SK-N-SH (cell line): ENCODE measurements at regions not wholly inside any gene's neighbourhood (a gene's known extent, or its start where the extent isn't known, plus 50 kb on each side); places are given as distances from the start of the nearest gene placed in this dataset.

Experiments used
- CTCF ChIA-PET: fragments of 300-600, 350-600 bp; formaldehyde crosslinking; extraction: SDS; loops from one replicate; lab custom pipeline; 2021; lab: Yijun Ruan, JAX
- POLR2A ChIA-PET: fragments of 350-600 bp; sonication (Branson Sonifier 250); formaldehyde crosslinking; extraction: SDS; loops from one replicate; lab custom pipeline; 2020; ENCODE audit warnings: antibody characterized with exemption, inconsistent platforms; lab: Yijun Ruan, JAX
- DNase-seq: peaks from one replicate; pipeline ENCODE4 v3.0.0; 2012
- H2AFZ ChIP-seq: fragments of 200-600 bp; sonication (generic); 2 replicates; pipeline ENCODE4 v1.8.1; 2016; ENCODE audit warnings: antibody characterized with exemption, mild to moderate bottlenecking, low read depth
- H3F3A ChIP-seq: fragments of 200-600 bp; sonication (generic); replicated peaks from 2 replicates; pipeline ENCODE3; 2016; ENCODE audit warnings: antibody characterized with exemption, mild to moderate bottlenecking; ENCODE audit not compliant: insufficient read depth
- H3K27ac ChIP-seq, 2 experiments: fragments of 200-500 bp in 1 of 2; fragments of 200-600 bp in 1 of 2; sonication (Bioruptor generic) in 1 of 2; sonication (generic), shearing (Covaris generic) in 1 of 2; 2 replicates each; pipeline versions ENCODE4 v1.5.1 to v1.6.1; 2014 to 2016; ENCODE audit warnings: low read depth in 2 of 2, inconsistent platforms in 1 of 2, low read length in 1 of 2, mild to moderate bottlenecking in 1 of 2, mixed read lengths in 1 of 2
- H3K27me3 ChIP-seq: fragments of 200-600 bp; sonication (generic), shearing (Covaris generic); 2 replicates; pipeline ENCODE4 v1.6.1; 2016; ENCODE audit warnings: mixed run types; ENCODE audit not compliant: insufficient read depth
- H3K36me3 ChIP-seq, 2 experiments: fragments of 200-500 bp in 1 of 2; fragments of 200-600 bp in 1 of 2; sonication (Bioruptor generic) in 1 of 2; sonication (generic) in 1 of 2; replicated peaks in 1 of 2; 2 replicates each; pipeline versions ENCODE3 to v1.5.1; 2014 to 2016; ENCODE audit warnings: low read length in 1 of 2, mild to moderate bottlenecking in 1 of 2; ENCODE audit not compliant: insufficient read depth in 2 of 2, control insufficient read depth in 1 of 2
- H3K4me1 ChIP-seq, 2 experiments: fragments of 200-500 bp in 1 of 2; fragments of 200-600 bp in 1 of 2; sonication (Bioruptor generic) in 1 of 2; sonication (generic), shearing (Covaris generic) in 1 of 2; 2 replicates each; pipeline versions ENCODE4 v1.5.1 to v1.6.1; 2014 to 2016; ENCODE audit warnings: low read depth in 1 of 2, low read length in 1 of 2, mixed run types in 1 of 2; ENCODE audit not compliant: insufficient read depth in 2 of 2, control insufficient read depth in 1 of 2
- H3K4me2 ChIP-seq: fragments of 200-600 bp; sonication (generic), shearing (Covaris generic); 2 replicates; pipeline ENCODE4 v1.6.1; 2017; ENCODE audit warnings: mixed run types
- H3K4me3 ChIP-seq, 2 experiments: fragments of 200-500 bp in 1 of 2; fragments of 200-600 bp in 1 of 2; sonication (Bioruptor generic) in 1 of 2; sonication (generic), shearing (Covaris generic) in 1 of 2; 2 replicates each; pipeline versions ENCODE4 v1.5.1 to v1.8.1; 2014 to 2016; ENCODE audit warnings: low read depth in 2 of 2, inconsistent platforms in 1 of 2, low read length in 1 of 2, mild to moderate bottlenecking in 1 of 2, mixed read lengths in 1 of 2, moderate library complexity in 1 of 2
- H3K79me2 ChIP-seq: fragments of 200-600 bp; sonication (generic); 2 replicates; pipeline ENCODE4 v1.8.1; 2017; ENCODE audit warnings: mild to moderate bottlenecking; ENCODE audit not compliant: insufficient read depth
- H3K9ac ChIP-seq: fragments of 200-600 bp; sonication (generic); 2 replicates; pipeline ENCODE4 v1.6.1; 2017; ENCODE audit warnings: mixed run types
- H3K9me2 ChIP-seq: fragments of 200-600 bp; sonication (generic); 2 replicates; pipeline ENCODE4 v1.6.1; 2017; ENCODE audit warnings: mixed run types
- H3K9me3 ChIP-seq: fragments of 200-600 bp; sonication (generic); 2 replicates; pipeline ENCODE4 v1.6.1; 2017; ENCODE audit warnings: mixed run types, mild to moderate bottlenecking, moderate library complexity
- H4K20me1 ChIP-seq: fragments of 200-600 bp; sonication (generic); 2 replicates; pipeline ENCODE4 v1.6.1; 2017; ENCODE audit warnings: mild to moderate bottlenecking, mixed run types; ENCODE audit not compliant: insufficient read depth
- CHD2 ChIP-seq: fragments of 150-350 bp; IDR thresholded peaks from 2 replicates; pipeline ENCODE4 v1.6.1; 2018; ENCODE audit warnings: low read length; ENCODE audit not compliant: partially characterized antibody
- CTCF ChIP-seq: fragments of 200-600 bp; sonication (generic); IDR thresholded peaks from 2 replicates; pipeline ENCODE4 v1.6.1; 2017; ENCODE audit warnings: antibody characterized with exemption, mild to moderate bottlenecking, moderate library complexity
- EP300 ChIP-seq, 2 experiments: IDR thresholded peaks; 2 replicates each; pipeline versions ENCODE4 v1.4.0 to v1.6.1; 2012; ENCODE audit warnings: borderline replicate concordance in 1 of 2, low read depth in 1 of 2, low read length in 1 of 2
- FOSL2 ChIP-seq: IDR thresholded peaks from 2 replicates; pipeline ENCODE4 v1.4.0; 2012; ENCODE audit warnings: low read depth, mild to moderate bottlenecking, moderate library complexity, borderline replicate concordance
- FOXM1 ChIP-seq: IDR thresholded peaks from 2 replicates; pipeline ENCODE4 v1.4.0; 2012; ENCODE audit warnings: low read depth, mild to moderate bottlenecking
- GABPA ChIP-seq: IDR thresholded peaks from 2 replicates; pipeline ENCODE4 v1.4.0; 2012; ENCODE audit warnings: low read depth, mild to moderate bottlenecking
- MAX ChIP-seq: IDR thresholded peaks from 2 replicates; pipeline ENCODE4 v1.4.0; 2012; ENCODE audit warnings: low read depth
- MEF2A ChIP-seq: IDR thresholded peaks from 2 replicates; pipeline ENCODE4 v1.4.0; 2012; ENCODE audit warnings: low read depth, borderline replicate concordance
- POLR2AphosphoS5 ChIP-seq: IDR thresholded peaks from 2 replicates; pipeline ENCODE4 v1.6.1; 2012; ENCODE audit warnings: low read depth, low read length
- REST ChIP-seq: IDR thresholded peaks from 2 replicates; pipeline ENCODE4 v1.6.1; 2012; ENCODE audit warnings: mild to moderate bottlenecking, low read depth, low read length, moderate library complexity
- USF1 ChIP-seq: IDR thresholded peaks from 2 replicates; pipeline ENCODE4 v1.4.0; 2012; ENCODE audit warnings: low read depth, borderline replicate concordance
- USF2 ChIP-seq: fragments of 150-350 bp; IDR thresholded peaks from 2 replicates; pipeline ENCODE4 v1.6.1; 2017; ENCODE audit warnings: antibody characterized with exemption, low read length, low read depth, borderline replicate concordance
- YY1 ChIP-seq: IDR thresholded peaks from 2 replicates; pipeline ENCODE4 v1.4.0; 2012; ENCODE audit warnings: low read depth, mild to moderate bottlenecking
- ZBTB33 ChIP-seq: IDR thresholded peaks from 2 replicates; pipeline ENCODE4 v1.4.0; 2012; ENCODE audit warnings: low read depth, borderline replicate concordance
- WGBS: methylation state at CpG from one replicate; pipeline ENCODE4 v1.1.6; 2017; ENCODE audit warnings: low lambda C conversion rate; 5-methylcytosine and 5-hydroxymethylcytosine counted together

GRCh38 chr13:99725644-99726043 is 224.4 kb downstream of the TM9SF2 start:
- TF ChIP-seq FOXM1 (no peak), CHD2 (no peak), ZBTB33 (no peak), USF1 (no peak), USF2 (no peak), GABPA (no peak), YY1 (no peak), MAX (no peak)
- 88% methylated on average over 11 of the region's 11 CpGs for WGBS
- POLR2A ChIA-PET, result no interaction called here
- Histone ChIP-seq H3K27ac (no peak overlapping the region), H3K9me2 (no peaks in the 10 kb centered on the region), H3F3A (no peaks in the 10 kb centered on the region), H3K27me3 (no peaks in the 10 kb centered on the region), H3K4me3 (no peak overlapping the region), H3K4me2 (no peak overlapping the region), H3K9me3 (no peaks in the 10 kb centered on the region), H2AFZ (no peak overlapping the region), H3K4me1 (no peaks in the 10 kb centered on the region), H4K20me1 (no peaks in the 10 kb centered on the region), H3K79me2 (no peaks in the 10 kb centered on the region), H3K36me3 (no peaks in the 10 kb centered on the region), H3K9ac (no peak overlapping the region)
- DNase-seq, result no peak
- CTCF ChIA-PET, result no interaction called here

GRCh38 chr13:99724633-99725517 is 223.6 kb downstream of the TM9SF2 start:
- no peak overlapping the region for H3K9ac ChIP-seq
- H3K4me3 ChIP-seq, result no peak overlapping the region
- H3K27ac ChIP-seq, result no peak overlapping the region
- H3F3A ChIP-seq, result no peaks in the 10 kb centered on the region
- ChIA-PET CTCF (no interaction called here), POLR2A (no interaction called here)
- no peaks in the 10 kb centered on the region for H3K9me2 ChIP-seq
- no peak for DNase-seq
- H2AFZ ChIP-seq, result no peak overlapping the region
- no peaks in the 10 kb centered on the region for H3K9me3 ChIP-seq
- no peaks in the 10 kb centered on the region for H3K27me3 ChIP-seq
- no peaks in the 10 kb centered on the region for H3K4me1 ChIP-seq
- H3K4me2 ChIP-seq, result no peak overlapping the region
- H3K79me2 ChIP-seq, result no peaks in the 10 kb centered on the region
- WGBS, result 88% methylated on average over 16 of the region's 16 CpGs
- no peaks in the 10 kb centered on the region for H4K20me1 ChIP-seq
- no peaks in the 10 kb centered on the region for H3K36me3 ChIP-seq
- TF ChIP-seq CTCF (no peak), EP300 (IDR thresholded peaks at IDR 0.05; ENCODE audit: borderline replicate concordance in 1 of 2, low read depth in 1 of 2, low read length in 1 of 2) (no peak), REST (no peak), USF2 (no peak), MEF2A (no peak), POLR2AphosphoS5 (no peak), FOXM1 (no peak), FOSL2 (no peak), YY1 (no peak)
